GM21529 (cell line): ENCODE measurements at regions not wholly inside any gene's neighbourhood (a gene's known extent, or its start where the extent isn't known, plus 50 kb on each side); places are given as distances from the start of the nearest gene placed in this dataset.
"Not testable (repeated sequence)": the region's sequence is repeated elsewhere in the genome, so short reads cannot be mapped to it uniquely, and the experiment has no call there.

Experiments used
- ATAC-seq: cut with Tn5 transposase; IDR thresholded peaks from one replicate; pipeline ENCODE4 v1.9.1; 2021; ENCODE audit not compliant: unreplicated experiment

GRCh38 chr6:11304946-11305345 is 72.5 kb upstream of the NEDD9 start:
- no peak for ATAC-seq

DNA sequence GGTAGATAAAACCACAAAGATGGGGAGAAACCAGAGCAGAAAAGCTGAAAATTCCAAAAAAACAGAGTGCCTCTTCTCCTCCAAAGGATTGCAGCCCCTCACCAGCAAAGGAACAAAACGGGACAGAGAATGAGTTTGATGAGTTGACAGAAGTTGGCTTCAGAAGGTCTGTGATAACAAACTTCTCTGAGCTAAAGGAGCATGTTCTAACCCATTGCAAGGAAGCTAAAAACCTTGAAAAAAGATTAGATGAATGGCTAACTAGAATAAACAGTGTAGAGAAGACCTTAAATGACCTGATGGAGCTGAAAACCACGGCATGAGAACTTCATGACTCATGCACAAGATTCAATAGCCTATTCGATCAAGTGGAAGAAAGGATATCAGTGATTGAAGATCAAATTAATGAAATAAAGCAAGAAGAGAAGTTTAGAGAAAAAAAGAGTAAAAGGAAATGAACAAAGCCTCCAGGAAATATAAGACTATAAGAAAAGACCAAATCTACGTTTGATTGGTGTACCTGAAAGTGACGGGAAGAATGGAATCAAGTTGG is 67.5 kb upstream of the NEDD9 start:
- not testable (repeated sequence) for ATAC-seq

DNA sequence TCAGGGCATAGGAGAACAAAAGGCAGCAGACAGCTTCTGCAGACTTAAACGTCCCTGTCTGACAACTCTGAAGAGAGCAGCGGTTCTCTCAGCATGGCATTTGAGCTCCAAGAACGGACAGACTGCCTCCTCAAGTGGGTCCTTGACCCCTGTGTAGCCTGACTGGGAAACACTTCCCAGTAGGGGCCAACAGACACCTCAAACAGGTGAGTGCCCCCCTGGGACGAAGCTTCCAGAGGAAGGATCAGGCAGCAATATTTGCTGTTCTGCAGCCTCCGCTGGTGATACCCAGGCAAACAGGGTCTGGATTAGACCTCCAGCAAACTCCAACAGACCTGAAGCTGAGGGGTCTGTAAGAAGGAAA is 66.9 kb upstream of the NEDD9 start:
- not testable (repeated sequence) for ATAC-seq

- no peak for ATAC-seq
These were observed 66.4 kb upstream of the NEDD9 start for GRCh38 chr6:11298651-11299420.

DNA sequence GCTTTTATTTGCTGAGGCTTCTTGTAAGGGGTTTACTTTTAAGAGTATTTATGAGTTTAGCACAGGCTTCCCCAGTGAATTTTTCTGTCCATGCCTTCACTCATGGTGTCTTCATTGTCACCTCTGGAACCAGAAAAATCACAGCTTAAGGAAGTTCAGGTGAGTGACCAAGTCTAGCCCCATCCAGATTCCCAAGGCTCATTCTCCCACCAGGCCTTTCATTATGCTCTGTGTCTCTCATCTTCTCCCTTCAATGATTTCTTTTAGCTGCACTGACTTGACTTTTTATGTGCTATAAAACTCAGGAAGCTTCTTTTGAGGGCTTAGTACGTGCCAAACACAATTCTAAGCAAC is 64.9 kb upstream of the NEDD9 start:
- no peak for ATAC-seq

DNA sequence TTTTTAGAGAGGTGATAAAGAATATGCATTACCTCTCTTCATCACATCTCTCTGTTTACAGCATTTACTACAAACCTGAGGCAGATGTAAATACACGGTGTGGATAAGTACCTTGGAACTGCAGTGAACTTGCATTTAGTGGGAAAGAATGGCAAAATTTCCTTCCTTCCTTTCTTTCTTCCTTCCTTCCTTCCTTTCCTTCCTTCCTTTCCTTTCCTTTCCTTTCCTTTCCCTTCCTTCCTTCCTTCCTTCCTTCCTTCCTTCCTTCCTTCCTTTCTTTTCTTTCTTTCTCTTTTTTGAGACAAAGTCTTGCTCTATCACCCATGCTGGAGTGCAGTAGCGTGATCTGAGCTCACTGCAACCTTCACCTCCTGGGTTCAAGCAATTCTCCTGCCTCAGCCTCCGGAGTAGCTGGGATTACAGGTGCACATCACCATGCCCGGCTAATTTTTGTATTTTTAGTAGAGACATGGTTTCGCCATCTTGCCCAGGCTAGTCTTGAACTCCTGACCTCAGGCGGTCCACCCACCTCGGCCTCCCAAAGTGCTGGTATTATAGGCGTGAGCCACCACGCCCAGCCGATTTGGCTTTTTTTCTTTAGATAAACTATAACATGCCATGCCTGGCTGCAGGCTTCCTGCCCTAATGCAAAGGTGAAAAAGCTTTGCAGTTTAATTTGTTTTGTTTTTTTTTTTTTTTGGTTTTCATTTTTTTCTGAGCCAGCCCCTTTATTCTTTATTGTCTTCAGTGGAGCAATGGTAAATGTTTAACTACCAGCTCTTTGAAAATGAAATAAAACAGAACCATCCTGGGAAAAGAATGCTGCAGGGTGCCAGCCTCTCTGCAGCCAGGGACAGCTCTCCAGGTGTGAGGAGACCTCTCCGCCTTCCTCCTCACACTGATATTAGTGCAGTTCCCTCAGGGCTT is 64.2 kb upstream of the NEDD9 start:
- no peak for ATAC-seq

DNA sequence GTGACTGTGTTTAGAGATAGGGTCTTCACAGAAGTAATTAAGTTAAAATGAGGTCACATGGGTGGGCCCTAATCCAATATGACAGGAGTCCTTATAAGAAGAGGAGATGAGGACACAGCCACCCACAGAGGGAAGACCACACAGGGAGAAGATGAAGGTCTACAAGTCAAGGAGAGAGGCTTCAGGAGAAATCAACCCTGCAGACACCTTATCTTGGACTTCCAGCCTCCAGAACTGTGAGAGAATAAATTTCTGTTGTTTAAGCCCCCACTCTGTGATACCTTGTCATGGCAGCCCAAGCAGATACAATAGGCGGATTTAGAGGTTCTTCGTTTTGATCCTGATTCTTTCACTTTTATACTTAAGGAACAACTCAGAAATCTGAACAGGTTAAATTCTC is 63.5 kb upstream of the NEDD9 start:
- ATAC-seq, result no peak

DNA sequence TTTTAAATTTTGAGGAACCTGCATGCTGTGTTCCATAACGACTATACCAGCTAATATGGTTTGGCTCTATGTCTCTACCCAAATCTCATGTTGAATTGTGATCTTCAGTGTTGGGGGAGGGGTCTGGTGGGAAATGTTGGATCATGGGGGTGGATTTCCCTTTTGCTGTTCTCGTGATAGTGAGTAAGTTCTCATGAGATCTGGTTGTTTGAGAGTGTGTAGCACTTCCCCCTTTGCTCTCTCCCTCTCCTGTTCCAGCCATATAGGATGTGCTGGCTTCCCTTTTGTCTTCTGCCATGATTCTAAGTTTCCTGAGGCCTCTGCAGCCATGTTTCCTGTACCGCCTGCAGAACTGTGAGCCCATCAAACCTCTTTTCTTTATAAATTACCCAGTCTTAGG is 61.8 kb upstream of the NEDD9 start:
- no peak for ATAC-seq

DNA sequence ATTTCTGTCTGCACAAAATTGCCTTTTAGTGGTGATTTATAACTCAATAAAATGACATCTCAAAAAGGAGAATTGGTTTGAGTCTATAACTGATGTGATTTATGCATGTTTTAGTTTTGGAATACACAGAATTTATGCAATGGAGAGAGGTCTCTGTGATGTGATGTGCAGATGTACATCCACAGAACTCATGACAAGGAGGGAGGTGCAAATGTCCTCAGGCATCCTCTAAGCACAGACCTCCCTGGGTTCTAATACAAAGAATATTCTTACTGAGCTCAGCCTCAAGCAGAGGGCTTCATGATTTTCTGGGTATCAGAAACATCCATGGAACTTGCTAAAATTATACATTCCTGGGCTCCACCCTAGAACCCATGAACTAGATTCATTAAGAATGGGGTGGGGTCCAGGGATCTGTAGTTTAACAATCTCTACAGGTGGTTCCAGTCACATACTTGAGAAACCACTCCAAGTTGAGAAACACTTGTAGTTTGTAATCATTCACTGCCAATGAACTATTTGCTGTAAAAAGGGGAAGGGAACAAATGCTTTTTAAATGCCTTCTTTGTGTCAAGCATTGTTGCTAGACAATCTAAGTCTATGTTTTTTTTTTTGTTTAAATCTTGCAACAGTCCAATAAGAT is 60.2 kb upstream of the NEDD9 start:
- ATAC-seq, result no peak

- ATAC-seq, result no peak
These were observed 59.6 kb upstream of the NEDD9 start for GRCh38 chr6:11292091-11292490.

DNA sequence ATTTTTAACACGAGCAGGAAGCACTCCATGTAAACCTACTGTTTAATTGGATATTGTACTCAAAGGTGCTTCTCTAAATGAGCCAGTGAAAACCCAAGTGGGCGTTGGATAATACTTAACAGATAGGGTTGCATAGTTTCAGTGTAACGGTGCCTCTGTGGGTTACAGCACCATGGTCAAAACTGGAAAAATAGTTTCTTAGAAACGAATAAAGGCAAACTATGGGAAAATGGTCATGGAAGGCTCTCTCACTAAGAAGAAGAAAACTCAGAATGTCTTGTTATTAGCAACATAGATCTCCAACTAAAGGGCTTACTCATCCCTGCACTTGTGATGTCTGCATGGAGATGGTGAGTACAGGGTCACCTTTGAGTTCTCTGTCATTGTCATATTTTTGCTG is 59.1 kb upstream of the NEDD9 start:
- no peak for ATAC-seq

GRCh38 chr6:11290027-11290426 is 57.6 kb upstream of the NEDD9 start:
- no peak for ATAC-seq

- no peak for ATAC-seq
These were observed 55.6 kb upstream of the NEDD9 start for GRCh38 chr6:11288065-11288464.

DNA sequence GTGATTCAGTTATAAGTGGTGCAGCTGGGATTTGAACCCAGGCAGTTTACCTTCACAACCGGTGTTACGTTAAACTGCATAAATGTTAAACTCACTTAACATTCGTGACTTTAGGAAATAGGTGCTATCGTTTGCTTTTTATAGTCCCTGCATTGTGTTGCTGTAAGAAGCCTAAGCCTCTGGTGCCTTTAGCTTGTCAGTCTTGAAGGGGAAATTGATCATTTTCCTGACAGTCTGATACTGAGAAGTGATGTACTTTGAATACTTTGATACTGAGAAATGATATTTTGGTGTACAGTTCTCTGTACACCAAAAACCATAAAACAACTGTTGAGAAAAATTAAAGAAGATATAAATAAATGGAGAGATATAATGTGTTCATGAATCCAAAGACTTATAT is 52.5 kb upstream of the NEDD9 start:
- no peak for ATAC-seq

DNA sequence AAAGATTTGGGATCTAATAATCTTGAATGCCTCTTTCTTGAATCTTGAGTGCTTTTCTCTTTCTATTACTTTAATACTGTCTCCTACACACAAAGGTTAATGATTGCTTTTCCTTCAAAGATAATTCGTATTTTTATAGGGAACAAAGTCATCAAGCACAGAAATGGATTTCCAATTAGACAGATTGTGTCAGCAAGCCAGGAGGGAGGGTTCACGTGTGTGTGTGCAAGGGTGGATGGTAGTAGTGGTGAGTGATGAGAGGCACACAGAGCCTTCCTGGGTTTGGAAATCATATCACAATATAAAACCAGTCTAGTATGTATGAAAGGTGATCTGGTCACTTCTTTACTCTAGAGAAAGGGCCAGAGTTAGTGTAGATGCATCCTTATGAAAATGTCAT is 51.2 kb upstream of the NEDD9 start:
- no peak for ATAC-seq

DNA sequence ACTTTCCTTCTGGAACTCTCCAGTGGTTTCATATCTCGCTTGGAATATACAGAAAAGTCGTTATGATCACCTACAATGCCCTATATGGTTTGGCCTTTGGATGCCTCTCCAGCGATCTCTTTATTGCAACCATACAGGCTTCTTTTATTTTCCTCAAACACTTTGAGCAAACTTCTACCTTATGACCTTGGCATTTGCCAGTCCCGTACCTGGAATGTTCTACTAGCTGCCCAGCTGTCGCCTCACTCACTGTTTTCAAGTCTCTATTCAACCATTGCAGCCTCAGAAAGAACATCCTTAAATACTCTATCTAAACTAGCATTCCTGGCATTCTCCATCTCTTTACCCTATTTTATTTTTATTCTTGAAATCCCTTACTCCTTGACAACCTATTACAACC is 50.4 kb upstream of the NEDD9 start:
- ATAC-seq, result no peak
